ENCODE measurements at regions not wholly inside any gene's neighbourhood (a gene's known extent, or its start where the extent isn't known, plus 50 kb on each side); places are given as distances from the start of the nearest gene placed in this dataset.

GRCh38 chr4:100014616-100015015, 64.5 kb upstream of the H2AZ1 start:
- TF ChIP-seq CTCF (IDR thresholded peaks at IDR 0.05) (no peak), POLR2A (IDR thresholded peaks at IDR 0.05) (no peak), EP300 (IDR thresholded peaks at IDR 0.05) (no peak), POLR2AphosphoS5 (IDR thresholded peaks at IDR 0.05) (no peak)

All from upper lobe of left lung (tissue), 4 donors.